GM12878 (cell line): ENCODE measurements at regions not wholly inside any gene's neighbourhood (a gene's known extent, or its start where the extent isn't known, plus 50 kb on each side); places are given as distances from the start of the nearest gene placed in this dataset.

ENCODE experiments used
- ATAC-seq: fragments of 200-7000 bp; cut with Tn5 transposase; 3 replicates; pipeline ENCODE4 v1.9.1; 2020; ENCODE audit warnings: mild to moderate bottlenecking, moderate library complexity
- BruUV-seq: library from RNA; stranded (reverse); fragments of 400-500 nt; replicated peaks from 2 replicates; lab custom pipeline; 2021; lab: Mats Ljungman, UMichigan
- CTCF ChIA-PET: fragments of 300-600 bp; sonication (Branson Sonifier 250); formaldehyde crosslinking; extraction: SDS; loops from one replicate; lab custom pipeline; 2021; ENCODE audit warnings: inconsistent platforms; lab: Yijun Ruan, JAX
- POLR2A ChIA-PET: fragments of 350-600 bp; formaldehyde crosslinking; extraction: SDS; loops from one replicate; lab custom pipeline; 2021; ENCODE audit warnings: inconsistent platforms; lab: Charles Lee
- RAD21 ChIA-PET: fragments of 300-600 bp; sonication (Branson Sonifier 250); formaldehyde crosslinking; loops from one replicate; lab custom pipeline; 2023; ENCODE audit warnings: antibody characterized with exemption; ENCODE audit not compliant: unreplicated experiment; lab: Charles Lee
- SMC1A ChIA-PET: fragments of 300-600 bp; sonication (Branson Sonifier 250); formaldehyde crosslinking; loops from one replicate; lab custom pipeline; 2023; ENCODE audit not compliant: unreplicated experiment, uncharacterized antibody; lab: Charles Lee
- DNase-seq: peaks from one replicate; pipeline ENCODE4 v3.0.0-alpha.2; 2011; ENCODE audit warnings: low read depth, low spot score
- FAIRE-seq: peaks from 3 replicates; lab custom pipeline; 2011; peaks lifted over from hg19 to GRCh38; lab: Jason Lieb, UNC
- H2AFZ ChIP-seq: 2 replicates; pipeline ENCODE4 v1.6.0; 2011; ENCODE audit warnings: low read depth, low read length, control low read depth; ENCODE audit not compliant: control insufficient read depth
- H3K27ac ChIP-seq: 2 replicates; pipeline ENCODE4 v1.5.1; 2011; ENCODE audit warnings: control low read depth; ENCODE audit not compliant: control insufficient read depth, insufficient read depth
- H3K27me3 ChIP-seq, 2 experiments: replicated peaks in 1 of 2; 2 replicates each; pipeline versions ENCODE4 v1.6.0 to v1.6.1; 2011; ENCODE audit warnings: low read length in 1 of 2; ENCODE audit not compliant: control insufficient read depth in 2 of 2, insufficient read depth in 2 of 2
- H3K36me3 ChIP-seq, 2 experiments: 2 replicates each; pipeline ENCODE4 v1.5.1; 2011; ENCODE audit warnings: low read length in 1 of 2; ENCODE audit not compliant: control insufficient read depth in 2 of 2, insufficient read depth in 2 of 2
- H3K4me1 ChIP-seq: 2 replicates; pipeline ENCODE4 v1.6.1; 2011; ENCODE audit warnings: mild to moderate bottlenecking, low read length, moderate library complexity, mixed read lengths; ENCODE audit not compliant: control insufficient read depth, insufficient read depth
- H3K4me2 ChIP-seq: 2 replicates; pipeline ENCODE4 v1.6.0; 2011; ENCODE audit warnings: control low read depth; ENCODE audit not compliant: control insufficient read depth, insufficient read depth
- H3K4me3 ChIP-seq: fragments of 200-600 bp; sonication (generic); 2 replicates; pipeline ENCODE4 v1.5.1; 2016
- H3K79me2 ChIP-seq: 2 replicates; pipeline ENCODE4 v1.6.0; 2011; ENCODE audit warnings: low read length; ENCODE audit not compliant: control insufficient read depth, insufficient read depth
- H3K9ac ChIP-seq: 2 replicates; pipeline ENCODE4 v1.8.0; 2011; ENCODE audit warnings: low read length, control low read depth, mixed read lengths; ENCODE audit not compliant: control insufficient read depth, insufficient read depth
- H3K9me3 ChIP-seq: replicated peaks from 3 replicates; pipeline ENCODE4 v1.5.1; 2011; ENCODE audit warnings: mild to moderate bottlenecking, low read length; ENCODE audit not compliant: control insufficient read depth, insufficient read depth
- H4K20me1 ChIP-seq: 2 replicates; pipeline ENCODE4 v1.6.0; 2011; ENCODE audit not compliant: control insufficient read depth, insufficient read depth
- BACH1 ChIP-seq: fragments of 450-650 bp; IDR thresholded peaks from 2 replicates; pipeline ENCODE4 v1.6.1; 2017; ENCODE audit warnings: mild to moderate bottlenecking, borderline replicate concordance
- BCL11A ChIP-seq: IDR thresholded peaks from 2 replicates; pipeline ENCODE4 v1.6.1; 2011; ENCODE audit warnings: low read depth, low read length
- CBFB ChIP-seq: IDR thresholded peaks from 2 replicates; pipeline ENCODE4 v1.6.1; 2016; ENCODE audit warnings: antibody characterized with exemption, low read depth
- CHD1 ChIP-seq: IDR thresholded peaks from 2 replicates; pipeline ENCODE4 v1.6.1; 2012; ENCODE audit warnings: low read depth, low read length, improper control_type of control experiment
- CTCF ChIP-seq, 3 experiments: IDR thresholded peaks in 2 of 3; conservative IDR thresholded peaks in 1 of 3; 2 replicates each; pipeline ENCODE4 v1.5.1; 2011; ENCODE audit warnings: low read depth in 3 of 3, low read length in 3 of 3, mild to moderate bottlenecking in 3 of 3, control low read depth in 2 of 3, moderate library complexity in 2 of 3, inconsistent platforms in 1 of 3, mixed read lengths in 1 of 3; ENCODE audit not compliant: control insufficient read depth in 2 of 3, insufficient read depth in 1 of 3; ENCODE audit errors: extremely low read depth in 1 of 3
- FOS ChIP-seq: IDR thresholded peaks from 3 replicates; pipeline ENCODE4 v1.6.1; 2011; ENCODE audit warnings: borderline replicate concordance; ENCODE audit not compliant: insufficient read length; ENCODE audit errors: extremely low read depth
- GATAD2B ChIP-seq: fragments of 450-650 bp; conservative IDR thresholded peaks from 2 replicates; pipeline ENCODE4 v1.6.1; 2017; ENCODE audit warnings: low read depth, mild to moderate bottlenecking, moderate library complexity
- NFYA ChIP-seq: IDR thresholded peaks from 2 replicates; pipeline ENCODE4 v1.6.1; 2011; ENCODE audit warnings: low read depth, mild to moderate bottlenecking, low read length, improper control_type of control experiment, borderline replicate concordance
- SPI1 ChIP-seq: IDR thresholded peaks from 2 replicates; pipeline ENCODE4 v1.6.1; 2011; ENCODE audit warnings: low read depth, mild to moderate bottlenecking, low read length, moderate library complexity, borderline replicate concordance; ENCODE audit not compliant: insufficient read depth
- TCF7 ChIP-seq: IDR thresholded peaks from 2 replicates; pipeline ENCODE4 v1.6.1; 2014; ENCODE audit warnings: antibody characterized with exemption, borderline replicate concordance
- ZNF24 ChIP-seq: fragments of 450-650 bp; IDR thresholded peaks from 2 replicates; pipeline ENCODE4 v1.6.1; 2017; ENCODE audit warnings: antibody characterized with exemption, mild to moderate bottlenecking
- WGBS: methylation state at CpG from one replicate; pipeline ENCODE4 v1.1.6; 2016; ENCODE audit warnings: low lambda C conversion rate; ENCODE audit not compliant: insufficient replicate concordance, insufficient coverage; ENCODE audit errors: missing lambda C conversion rate; 5-methylcytosine and 5-hydroxymethylcytosine counted together
- in situ Hi-C: fragments of 300-500 bp; cut with MboI; formaldehyde crosslinking; loops from 9 replicates; pipeline ENCODE4 v1.14.3; 2018; ENCODE audit warnings: mixed read lengths
- intact Hi-C: fragments of 100-400 bp; cut with micrococcal nuclease; formaldehyde crosslinking; loops from one replicate; pipeline ENCODE4 v1.14.2; 2022; ENCODE audit not compliant: unreplicated experiment
- TF ChIP-seq, protein P1 (sequence below): fragments of 450-650 bp; IDR thresholded peaks from 2 replicates; pipeline ENCODE4 v1.6.1; 2018; ENCODE audit warnings: mild to moderate bottlenecking, low read depth, moderate library complexity; ENCODE audit not compliant: partially characterized antibody
- TF ChIP-seq, protein P2 (sequence below): IDR thresholded peaks from 2 replicates; pipeline ENCODE4 v1.6.1; 2011; ENCODE audit warnings: low read depth, mild to moderate bottlenecking, low read length, moderate library complexity, borderline replicate concordance; ENCODE audit errors: extremely low read depth
- TF ChIP-seq, protein P3 (sequence below): fragments of 450-650 bp; IDR thresholded peaks from 2 replicates; pipeline ENCODE4 v1.6.1; 2016; ENCODE audit warnings: mild to moderate bottlenecking
- TF ChIP-seq, protein P4 (sequence below): fragments of 450-650 bp; formaldehyde crosslinking; IDR thresholded peaks from 2 replicates; pipeline ENCODE4 v1.5.0; 2022; ENCODE audit warnings: mild to moderate bottlenecking, missing genetic modification characterization

DNA sequence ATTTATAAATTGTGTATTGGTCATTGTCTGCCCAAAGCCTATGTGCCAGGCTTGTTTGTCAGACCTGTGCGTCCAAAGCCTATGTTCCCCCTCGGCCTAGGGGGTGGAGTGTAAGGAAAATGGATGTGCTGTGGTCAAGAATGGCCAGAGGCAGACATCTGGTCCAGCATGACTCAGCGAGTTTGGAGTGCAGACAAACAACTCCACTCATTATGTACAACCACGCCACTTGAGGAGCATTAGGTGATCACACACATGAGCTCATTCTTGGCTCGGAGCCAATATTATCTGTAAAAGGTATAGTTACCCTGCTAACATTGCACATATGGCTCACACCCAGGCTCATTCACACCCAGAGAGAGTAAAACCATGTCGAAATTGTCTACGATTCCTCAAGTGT is 1047.6 kb upstream of the ADGRL4 start:
- no peaks in the 10 kb centered on the region for H3K27me3 ChIP-seq
- intact Hi-C loops: no loop called here
- H3K4me1 ChIP-seq: no peaks in the 10 kb centered on the region
- no peak overlapping the region for H2AFZ ChIP-seq
- no peak overlapping the region for H3K9ac ChIP-seq
- POLR2A ChIA-PET: no interaction called here
- TF ChIP-seq, protein P1, sequence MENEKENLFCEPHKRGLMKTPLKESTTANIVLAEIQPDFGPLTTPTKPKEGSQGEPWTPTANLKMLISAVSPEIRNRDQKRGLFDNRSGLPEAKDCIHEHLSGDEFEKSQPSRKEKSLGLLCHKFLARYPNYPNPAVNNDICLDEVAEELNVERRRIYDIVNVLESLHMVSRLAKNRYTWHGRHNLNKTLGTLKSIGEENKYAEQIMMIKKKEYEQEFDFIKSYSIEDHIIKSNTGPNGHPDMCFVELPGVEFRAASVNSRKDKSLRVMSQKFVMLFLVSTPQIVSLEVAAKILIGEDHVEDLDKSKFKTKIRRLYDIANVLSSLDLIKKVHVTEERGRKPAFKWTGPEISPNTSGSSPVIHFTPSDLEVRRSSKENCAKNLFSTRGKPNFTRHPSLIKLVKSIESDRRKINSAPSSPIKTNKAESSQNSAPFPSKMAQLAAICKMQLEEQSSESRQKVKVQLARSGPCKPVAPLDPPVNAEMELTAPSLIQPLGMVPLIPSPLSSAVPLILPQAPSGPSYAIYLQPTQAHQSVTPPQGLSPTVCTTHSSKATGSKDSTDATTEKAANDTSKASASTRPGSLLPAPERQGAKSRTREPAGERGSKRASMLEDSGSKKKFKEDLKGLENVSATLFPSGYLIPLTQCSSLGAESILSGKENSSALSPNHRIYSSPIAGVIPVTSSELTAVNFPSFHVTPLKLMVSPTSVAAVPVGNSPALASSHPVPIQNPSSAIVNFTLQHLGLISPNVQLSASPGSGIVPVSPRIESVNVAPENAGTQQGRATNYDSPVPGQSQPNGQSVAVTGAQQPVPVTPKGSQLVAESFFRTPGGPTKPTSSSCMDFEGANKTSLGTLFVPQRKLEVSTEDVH: no peak
- TF ChIP-seq ZNF24 (no peak), CTCF (IDR thresholded peaks at IDR 0.05 in 2 of 3, conservative IDR thresholded peaks at IDR 0.05 in 1 of 3; ENCODE audit: control insufficient read depth in 2 of 3, extremely low read depth in 1 of 3, insufficient read depth in 1 of 3, low read depth in 3 of 3, low read length in 3 of 3) (no peak), SPI1 (no peak), FOS (no peak), BCL11A (no peak), BACH1 (no peak), TCF7 (no peak), CBFB (no peak), GATAD2B (no peak), NFYA (no peak), CHD1 (no peak)
- TF ChIP-seq, protein P2, sequence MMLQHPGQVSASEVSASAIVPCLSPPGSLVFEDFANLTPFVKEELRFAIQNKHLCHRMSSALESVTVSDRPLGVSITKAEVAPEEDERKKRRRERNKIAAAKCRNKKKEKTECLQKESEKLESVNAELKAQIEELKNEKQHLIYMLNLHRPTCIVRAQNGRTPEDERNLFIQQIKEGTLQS: no peak
- TF ChIP-seq, protein P3, sequence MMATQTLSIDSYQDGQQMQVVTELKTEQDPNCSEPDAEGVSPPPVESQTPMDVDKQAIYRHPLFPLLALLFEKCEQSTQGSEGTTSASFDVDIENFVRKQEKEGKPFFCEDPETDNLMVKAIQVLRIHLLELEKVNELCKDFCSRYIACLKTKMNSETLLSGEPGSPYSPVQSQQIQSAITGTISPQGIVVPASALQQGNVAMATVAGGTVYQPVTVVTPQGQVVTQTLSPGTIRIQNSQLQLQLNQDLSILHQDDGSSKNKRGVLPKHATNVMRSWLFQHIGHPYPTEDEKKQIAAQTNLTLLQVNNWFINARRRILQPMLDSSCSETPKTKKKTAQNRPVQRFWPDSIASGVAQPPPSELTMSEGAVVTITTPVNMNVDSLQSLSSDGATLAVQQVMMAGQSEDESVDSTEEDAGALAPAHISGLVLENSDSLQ: no peak
- TF ChIP-seq, protein P4, sequence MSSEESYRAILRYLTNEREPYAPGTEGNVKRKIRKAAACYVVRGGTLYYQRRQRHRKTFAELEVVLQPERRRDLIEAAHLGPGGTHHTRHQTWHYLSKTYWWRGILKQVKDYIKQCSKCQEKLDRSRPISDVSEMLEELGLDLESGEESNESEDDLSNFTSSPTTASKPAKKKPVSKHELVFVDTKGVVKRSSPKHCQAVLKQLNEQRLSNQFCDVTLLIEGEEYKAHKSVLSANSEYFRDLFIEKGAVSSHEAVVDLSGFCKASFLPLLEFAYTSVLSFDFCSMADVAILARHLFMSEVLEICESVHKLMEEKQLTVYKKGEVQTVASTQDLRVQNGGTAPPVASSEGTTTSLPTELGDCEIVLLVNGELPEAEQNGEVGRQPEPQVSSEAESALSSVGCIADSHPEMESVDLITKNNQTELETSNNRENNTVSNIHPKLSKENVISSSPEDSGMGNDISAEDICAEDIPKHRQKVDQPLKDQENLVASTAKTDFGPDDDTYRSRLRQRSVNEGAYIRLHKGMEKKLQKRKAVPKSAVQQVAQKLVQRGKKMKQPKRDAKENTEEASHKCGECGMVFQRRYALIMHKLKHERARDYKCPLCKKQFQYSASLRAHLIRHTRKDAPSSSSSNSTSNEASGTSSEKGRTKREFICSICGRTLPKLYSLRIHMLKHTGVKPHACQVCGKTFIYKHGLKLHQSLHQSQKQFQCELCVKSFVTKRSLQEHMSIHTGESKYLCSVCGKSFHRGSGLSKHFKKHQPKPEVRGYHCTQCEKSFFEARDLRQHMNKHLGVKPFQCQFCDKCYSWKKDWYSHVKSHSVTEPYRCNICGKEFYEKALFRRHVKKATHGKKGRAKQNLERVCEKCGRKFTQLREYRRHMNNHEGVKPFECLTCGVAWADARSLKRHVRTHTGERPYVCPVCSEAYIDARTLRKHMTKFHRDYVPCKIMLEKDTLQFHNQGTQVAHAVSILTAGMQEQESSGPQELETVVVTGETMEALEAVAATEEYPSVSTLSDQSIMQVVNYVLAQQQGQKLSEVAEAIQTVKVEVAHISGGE: no peak
- TF ChIP-seq, all 136 proteins: peak for 0
- in situ Hi-C loops: no loop called here
- RAD21 ChIA-PET: no interaction called here
- ATAC-seq: no peak; the same call in 2 of the 3 replicates
- H3K4me2 ChIP-seq: no peak overlapping the region
- H3K79me2 ChIP-seq: no peaks in the 10 kb centered on the region
- no peak overlapping the region for H3K4me3 ChIP-seq
- H3K27ac ChIP-seq: no peak overlapping the region
- BruUV-seq: no TSS peak
- H3K36me3 ChIP-seq: no peaks in the 10 kb centered on the region
- no peaks in the 10 kb centered on the region for H4K20me1 ChIP-seq
- no peak for DNase-seq
- CTCF ChIA-PET: no interaction called here
- SMC1A ChIA-PET: no interaction called here
- no peak for FAIRE-seq
- WGBS: 29% methylated on average over 7 of the region's 7 CpGs
- no peaks in the 10 kb centered on the region for H3K9me3 ChIP-seq
